ENCODE measurements at regions not wholly inside any gene's neighbourhood (a gene's known extent, or its start where the extent isn't known, plus 50 kb on each side); places are given as distances from the start of the nearest gene placed in this dataset.

DNA sequence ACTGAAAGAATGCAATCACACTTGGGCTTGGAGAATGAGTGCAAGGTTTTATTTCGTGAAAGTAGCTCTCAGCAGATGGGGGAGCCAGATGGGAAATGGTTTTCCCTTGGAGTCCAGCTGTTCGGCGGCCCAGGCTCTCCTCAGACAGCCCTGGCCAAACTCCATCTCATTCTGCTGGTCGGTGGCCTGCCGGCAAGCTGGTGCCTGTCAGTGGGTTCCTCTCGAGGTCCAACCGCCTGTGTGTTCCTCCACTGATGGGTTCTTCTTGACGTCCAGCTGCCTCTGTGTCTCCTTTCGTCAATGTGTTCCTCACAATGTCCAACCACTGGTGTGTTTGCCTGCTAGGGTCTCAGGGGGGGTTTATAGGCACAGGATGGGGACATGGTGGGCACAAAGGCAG, 80.3 kb downstream of the POU3F4 start:
- no peak for TF ChIP-seq CTCF (IDR thresholded peaks at IDR 0.05; ENCODE audit: control extremely low read depth in 1 of 3, insufficient read depth in 1 of 3, low read depth in 1 of 3, low read length in 3 of 3)
- TF ChIP-seq JUN (IDR thresholded peaks at IDR 0.05; ENCODE audit: low read depth, low read length), result no peak
